Colonic mucosa (tissue), 4 donors: ENCODE measurements at regions not wholly inside any gene's neighbourhood (a gene's known extent, or its start where the extent isn't known, plus 50 kb on each side); places are given as distances from the start of the nearest gene placed in this dataset.

Experiments used
- DNase-seq: peaks from one replicate; pipeline ENCODE4 v3.0.0-alpha.2; 2020
- H3K27ac ChIP-seq: fragments of 200-600 bp; one replicate; pipeline ENCODE4 v1.8.0; 2021
- H3K27me3 ChIP-seq: fragments of 200-600 bp; one replicate; pipeline ENCODE4 v1.8.0; 2021
- H3K36me3 ChIP-seq: fragments of 200-600 bp; one replicate; pipeline ENCODE4 v1.8.0; 2021
- H3K4me1 ChIP-seq: fragments of 200-600 bp; one replicate; pipeline ENCODE4 v1.8.0; 2021; ENCODE audit warnings: mild to moderate bottlenecking
- H3K4me3 ChIP-seq: fragments of 200-600 bp; one replicate; pipeline ENCODE4 v1.8.0; 2021
- H3K9ac ChIP-seq, 2 donors: one replicate each; pipeline ENCODE4 v1.7.0; 2013; ENCODE audit warnings: control low read depth in 2 of 2, low read depth in 2 of 2, low read length in 2 of 2
- H3K9me3 ChIP-seq: fragments of 200-600 bp; one replicate; pipeline ENCODE4 v1.8.0; 2021
- CTCF ChIP-seq: fragments of 200-600 bp; IDR thresholded peaks from one replicate; pipeline ENCODE4 v1.8.0; 2022; ENCODE audit warnings: antibody characterized with exemption, mild to moderate bottlenecking
- intact Hi-C: fragments of 100-400 bp; cut with DNase I; formaldehyde crosslinking; loops from one replicate; pipeline ENCODE4 v1.14.1; 2022
- donor health status: healthy.
- donor health status: DM: no; HTN: no; CAD: no.
- donor health status: DM: no; HTN: no; CAD: no.

- Histone ChIP-seq H3K9me3 (no peaks in the 10 kb centered on the region), H3K4me3 (no peak overlapping the region), H3K27me3 (no peaks in the 10 kb centered on the region), H3K27ac (no peak overlapping the region), H3K36me3 (no peaks in the 10 kb centered on the region), H3K9ac (no peak overlapping the region), H3K4me1 (no peaks in the 10 kb centered on the region)
- intact Hi-C loops: loop anchor here (10.0 kb wide), 1 partner anchor 144 kb away; no protein-coding TSS in a partner anchor
- DNase-seq: no peak
- no peak for TF ChIP-seq CTCF
These were observed 150.5 kb upstream of the SOX9 start for GRCh38 chr17:71970312-71970711.

GRCh38 chr17:71974051-71974450 is 146.8 kb upstream of the SOX9 start:
- Histone ChIP-seq H3K9me3 (no peaks in the 10 kb centered on the region), H3K9ac (peak overlapping the region in 1 of 2 donors; percentile 81), H3K27me3 (no peaks in the 10 kb centered on the region), H3K4me1 (no peaks in the 10 kb centered on the region), H3K36me3 (no peaks in the 10 kb centered on the region), H3K4me3 (no peak overlapping the region), H3K27ac (peak overlapping the region; percentile 85)
- intact Hi-C loops: loop anchor here (10.0 kb wide), 1 partner anchor 141 kb away; no protein-coding TSS in a partner anchor
- DNase-seq: no peak
- TF ChIP-seq CTCF: no peak

- Histone ChIP-seq H3K4me3 (peak overlapping the region; percentile 17), H3K9me3 (no peaks in the 10 kb centered on the region), H3K4me1 (no peaks in the 10 kb centered on the region), H3K9ac (peak overlapping the region; percentile 66 to 81), H3K36me3 (no peaks in the 10 kb centered on the region), H3K27ac (peak overlapping the region; percentile 85), H3K27me3 (no peaks in the 10 kb centered on the region)
- DNase-seq: peak; percentile 86
- no peak for TF ChIP-seq CTCF
- intact Hi-C loops: loop anchor here (10.0 kb wide), 1 partner anchor 139 kb away; no protein-coding TSS in a partner anchor
These were observed 145.5 kb upstream of the SOX9 start for GRCh38 chr17:71975331-71975801.

GRCh38 chr17:71976011-71976649 is 144.7 kb upstream of the SOX9 start:
- Histone ChIP-seq H3K4me3 (no peak overlapping the region), H3K27ac (peak overlapping the region; percentile 85), H3K4me1 (no peaks in the 10 kb centered on the region), H3K9me3 (no peaks in the 10 kb centered on the region), H3K36me3 (no peaks in the 10 kb centered on the region), H3K27me3 (no peaks in the 10 kb centered on the region), H3K9ac (peak overlapping the region in 1 of 2 donors; percentile 59)
- intact Hi-C loops: loop anchor here (10.0 kb wide), 1 partner anchor 139 kb away; no protein-coding TSS in a partner anchor
- DNase-seq: peak; percentile 89
- TF ChIP-seq CTCF: no peak

- Histone ChIP-seq H3K4me3 (no peak overlapping the region), H3K36me3 (no peaks in the 10 kb centered on the region), H3K4me1 (no peaks in the 10 kb centered on the region), H3K9me3 (no peaks in the 10 kb centered on the region), H3K9ac (no peak overlapping the region), H3K27me3 (no peaks in the 10 kb centered on the region), H3K27ac (no peak overlapping the region)
- no peak for TF ChIP-seq CTCF
- intact Hi-C loops: loop anchor here (10.0 kb wide), 1 partner anchor 136 kb away; no protein-coding TSS in a partner anchor
- no peak for DNase-seq
These were observed 142.4 kb upstream of the SOX9 start for GRCh38 chr17:71978435-71978834.
